DMS 273 (cell line): ENCODE measurements at regions not wholly inside any gene's neighbourhood (a gene's known extent, or its start where the extent isn't known, plus 50 kb on each side); places are given as distances from the start of the nearest gene placed in this dataset.
"Not testable (repeated sequence)": the region's sequence is repeated elsewhere in the genome, so short reads cannot be mapped to it uniquely, and the experiment has no call there.

Source experiments
- DNase-seq: peaks from one replicate; lab custom pipeline; 2025; ENCODE audit not compliant: unreplicated experiment; lab: John Stamatoyannopoulos, UW

DNA sequence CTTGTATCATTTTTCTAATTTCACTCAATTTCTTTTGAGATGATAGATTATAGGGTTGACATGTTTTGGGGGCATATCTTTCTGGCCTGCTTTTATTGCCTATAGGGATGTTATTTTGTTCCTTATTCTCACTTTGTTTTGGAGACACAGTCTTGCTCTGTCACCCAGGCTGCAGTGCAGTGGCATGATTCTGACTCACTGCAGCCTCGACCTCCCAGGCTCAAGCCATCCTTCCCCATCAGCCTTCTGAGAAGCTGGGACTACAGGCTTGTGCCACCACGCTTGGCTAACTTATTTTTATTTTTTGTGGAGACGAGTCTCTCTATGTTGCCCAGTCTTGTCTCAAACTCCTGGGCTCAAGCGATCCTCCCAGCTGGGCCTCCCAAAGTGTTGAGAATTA is 72.8 kb upstream of the FAN1 start:
- no peak for DNase-seq

DNA sequence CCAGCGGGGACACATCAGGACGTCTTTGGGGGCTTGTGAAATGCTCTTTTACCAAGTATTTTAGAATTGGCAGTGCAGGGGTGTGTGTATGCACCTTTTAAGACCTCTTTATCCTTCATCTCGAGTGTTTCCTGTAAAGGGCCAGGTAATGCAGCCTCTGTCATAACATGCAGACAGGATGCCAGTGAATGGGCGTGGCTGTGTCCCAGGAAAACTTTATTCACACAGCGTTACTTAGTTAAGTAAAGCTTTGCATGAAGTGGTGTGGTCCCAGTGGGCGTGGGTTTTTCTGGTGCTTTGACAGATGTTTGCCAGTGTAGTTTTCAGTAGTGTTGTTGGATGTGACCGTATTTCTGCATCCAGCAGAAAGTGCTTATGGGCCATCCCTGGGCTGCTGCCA is 70.3 kb upstream of the FAN1 start:
- DNase-seq: not testable (repeated sequence)

DNA sequence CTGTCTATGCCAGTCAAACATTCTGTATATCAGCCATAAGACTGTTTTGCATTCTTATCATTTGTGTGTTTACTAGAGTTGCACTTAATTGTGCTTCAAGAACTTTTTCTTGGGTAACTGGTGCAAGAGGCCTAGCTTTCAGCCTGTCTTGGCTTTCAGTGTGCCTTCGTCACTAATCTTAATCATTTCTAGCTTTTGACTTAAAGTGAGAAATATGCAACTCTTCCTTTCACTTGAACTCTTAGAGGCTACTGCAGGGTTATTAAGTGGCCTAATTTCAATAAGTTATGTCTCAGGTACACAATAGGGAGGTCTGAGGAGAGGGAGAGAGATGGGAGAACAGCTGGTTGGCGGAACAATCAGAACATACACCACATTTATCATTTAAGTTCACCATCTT is 62.1 kb upstream of the FAN1 start:
- DNase-seq: not testable (repeated sequence)

DNA sequence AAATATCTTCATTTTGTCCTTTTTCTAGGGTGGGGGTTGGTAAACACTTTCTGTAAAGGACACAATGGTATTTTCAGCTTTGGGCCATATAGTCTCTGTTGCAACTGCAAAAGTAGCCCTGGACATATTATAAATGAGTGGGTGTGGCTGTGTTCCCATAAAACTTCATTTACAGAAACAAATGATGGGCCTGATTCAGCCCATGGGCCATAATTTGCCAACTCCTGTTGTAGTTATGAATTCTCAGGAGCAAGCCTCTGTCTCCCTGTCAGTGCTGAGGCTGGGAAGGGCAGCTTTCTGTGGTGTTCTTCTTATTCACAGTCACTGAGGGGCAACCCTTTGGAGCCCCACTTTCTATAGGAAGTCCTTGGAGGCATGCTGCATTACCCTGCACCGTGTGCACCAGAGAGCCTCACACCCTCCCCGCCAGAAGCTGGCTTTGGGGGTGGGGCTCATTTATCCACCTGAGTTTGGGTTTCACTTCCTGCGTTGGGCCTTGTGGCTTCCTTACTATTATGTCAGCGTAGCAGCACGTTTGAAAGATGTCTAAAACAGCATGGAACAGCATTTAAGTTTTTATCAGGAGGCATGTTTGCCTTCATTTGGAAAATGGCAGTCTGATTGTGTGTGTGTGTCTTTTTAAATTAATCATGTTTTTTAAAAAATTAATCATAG is 60.8 kb upstream of the FAN1 start:
- not testable (repeated sequence) for DNase-seq

DNA sequence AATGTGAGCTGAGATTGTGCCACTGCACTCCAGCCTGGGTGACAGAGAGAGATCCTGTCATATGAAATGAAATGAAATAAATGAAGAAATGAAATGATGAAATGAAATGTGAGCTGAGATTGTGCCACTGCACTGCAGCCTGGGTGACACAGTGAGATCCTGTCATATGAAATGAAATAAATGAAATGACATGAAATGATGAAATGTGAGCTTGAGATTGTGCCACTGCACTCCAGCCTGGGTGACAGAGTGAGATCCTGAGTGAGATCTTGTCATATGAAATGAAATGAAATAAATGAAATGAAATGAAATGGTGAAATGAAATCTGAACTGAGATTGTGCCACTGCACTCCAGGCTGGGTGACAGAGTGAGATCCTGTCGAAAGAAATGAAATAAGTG is 58.2 kb upstream of the FAN1 start:
- DNase-seq: not testable (repeated sequence)
